ENCODE measurements at regions not wholly inside any gene's neighbourhood (a gene's known extent, or its start where the extent isn't known, plus 50 kb on each side); places are given as distances from the start of the nearest gene placed in this dataset.
A peak's percentile ranks its signal among the peaks of the same experiment; 100 is the strongest.
"Not testable (repeated sequence)": the region's sequence is repeated elsewhere in the genome, so short reads cannot be mapped to it uniquely, and the experiment has no call there.

DNA sequence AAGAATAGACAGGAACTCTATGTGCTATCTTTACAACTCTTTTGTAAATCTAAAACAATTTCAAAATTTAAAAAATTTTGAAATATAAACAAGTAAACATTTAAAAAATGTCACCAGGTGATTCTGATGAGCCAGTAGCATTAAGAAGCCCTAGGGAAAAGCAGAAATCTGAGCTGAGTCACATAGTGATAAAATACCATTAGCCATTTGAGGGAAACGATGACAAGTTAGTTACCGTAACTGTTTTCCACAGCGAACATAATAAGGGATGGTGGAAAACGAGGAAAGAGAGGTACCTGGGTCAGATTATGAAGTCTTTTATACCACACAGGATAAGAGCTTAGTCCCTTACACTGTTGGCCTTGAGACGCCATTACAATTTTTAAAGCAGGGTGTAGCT lies 55.5 kb downstream of the PRR15 start:
- no peak for DNase-seq

DNA sequence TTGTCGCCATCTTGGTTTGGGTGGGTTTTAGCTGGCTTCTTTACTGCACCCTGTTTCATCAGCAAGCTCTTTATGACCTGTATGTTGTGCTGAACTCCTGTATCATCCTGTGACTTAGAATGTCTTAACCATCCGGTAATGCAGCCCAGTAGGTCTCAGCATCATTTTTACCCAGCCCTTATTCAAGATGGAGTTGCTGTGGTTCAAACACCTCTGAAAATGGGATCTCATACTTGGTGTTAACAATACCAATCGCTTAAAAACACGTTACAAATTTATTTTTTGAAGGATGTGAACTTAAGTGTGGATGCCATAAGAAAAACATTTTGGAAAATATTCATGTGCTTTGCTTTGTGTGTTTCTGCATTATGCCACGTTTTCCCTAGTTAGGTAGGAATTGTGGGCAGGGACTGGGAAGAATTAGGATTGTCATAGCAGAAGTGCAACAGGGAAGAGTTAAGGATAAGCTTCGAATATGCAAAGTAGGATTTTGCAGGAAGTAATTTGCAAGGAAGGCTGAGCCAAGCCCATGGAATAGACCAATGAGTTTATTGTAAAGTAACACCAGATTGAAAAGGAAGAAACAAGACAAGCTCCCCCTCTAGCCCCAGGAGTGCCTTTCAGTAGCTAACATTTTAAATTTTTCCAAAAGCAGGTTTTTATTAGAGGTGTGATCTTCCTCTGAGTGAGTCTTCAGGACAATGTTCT lies 56.4 kb downstream of the PRR15 start:
- no peak for DNase-seq

DNA sequence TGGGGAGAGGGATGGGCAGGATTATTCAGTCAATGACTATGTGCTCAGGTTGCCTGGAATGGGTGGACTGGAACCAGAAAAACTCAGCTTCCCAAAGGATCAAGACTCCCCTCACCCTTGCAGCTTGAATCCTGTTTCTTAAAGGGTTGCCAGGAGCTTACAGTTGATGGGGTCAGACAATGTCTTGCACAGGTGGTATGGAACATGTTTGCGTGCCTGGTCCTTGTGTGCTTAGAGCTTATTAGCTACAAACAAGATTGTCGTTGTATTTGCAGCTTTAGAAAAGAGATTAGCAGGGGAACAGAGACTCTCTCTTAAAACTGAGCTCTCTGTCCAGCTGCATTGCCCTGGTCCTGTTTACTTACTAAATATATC lies 56.9 kb downstream of the PRR15 start:
- DNase-seq = no peak

DNA sequence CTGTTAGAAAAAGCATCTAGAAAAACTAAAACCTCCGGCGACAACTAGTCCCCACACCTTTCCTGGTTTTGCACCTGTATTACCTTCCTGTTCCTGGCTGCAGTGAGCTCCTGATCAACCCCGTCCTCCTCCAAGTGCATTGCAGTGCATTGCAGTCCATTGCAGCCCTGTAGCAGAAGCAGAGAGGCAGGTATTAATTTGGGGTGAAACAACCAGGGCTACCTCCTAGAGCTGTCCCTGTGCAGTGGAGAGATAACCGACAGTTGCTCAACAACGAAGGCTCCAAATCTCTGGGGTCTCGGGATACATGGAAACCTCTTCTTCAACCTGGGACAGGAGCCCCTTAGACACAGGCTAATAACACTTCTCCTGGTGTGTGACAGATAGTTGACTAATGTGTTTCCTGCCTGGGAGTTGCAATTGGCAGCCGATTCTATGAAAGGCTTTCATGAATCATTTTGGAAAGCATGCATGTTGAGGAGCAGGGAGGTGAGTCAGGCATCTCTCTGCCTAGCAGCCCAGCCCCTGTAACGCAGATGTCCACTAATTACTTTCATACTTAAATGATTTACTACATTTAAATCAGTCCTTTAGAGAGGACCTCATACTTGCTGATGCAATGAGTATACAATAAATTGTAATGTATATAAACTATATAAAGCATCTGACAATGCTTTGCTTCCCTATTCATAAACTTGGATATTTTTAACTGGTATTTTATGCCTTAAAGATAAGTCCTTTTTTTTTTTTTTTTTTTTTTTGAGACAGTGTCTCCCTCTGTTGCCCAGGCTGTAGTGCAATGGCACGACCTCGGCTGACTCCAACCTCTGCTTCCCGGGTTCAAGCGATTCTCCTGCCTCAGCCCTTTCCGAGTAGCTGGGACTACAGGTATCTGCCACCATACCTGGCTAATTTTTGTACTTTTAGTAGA lies 59.0 kb downstream of the PRR15 start:
- no peak for DNase-seq

DNA sequence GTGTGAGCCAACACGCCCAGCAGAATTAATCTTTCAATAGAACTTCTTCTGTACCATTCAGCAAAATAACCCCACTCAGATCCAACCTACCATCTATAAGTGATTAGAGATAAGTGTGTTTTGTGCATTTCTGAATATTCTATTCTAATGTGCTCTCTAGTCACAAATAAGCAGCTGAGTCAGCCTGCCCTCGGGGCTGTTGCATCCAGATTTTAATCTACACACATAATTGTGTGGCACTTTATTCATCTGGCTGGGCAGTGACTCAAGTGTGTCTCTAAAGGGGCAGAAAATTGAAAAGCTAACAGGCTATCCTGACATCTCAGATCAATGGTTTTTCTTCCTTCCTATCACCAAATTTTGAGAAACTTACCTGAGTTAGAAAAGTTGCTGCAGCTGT lies 60.3 kb downstream of the PRR15 start:
- DNase-seq = no peak

DNA sequence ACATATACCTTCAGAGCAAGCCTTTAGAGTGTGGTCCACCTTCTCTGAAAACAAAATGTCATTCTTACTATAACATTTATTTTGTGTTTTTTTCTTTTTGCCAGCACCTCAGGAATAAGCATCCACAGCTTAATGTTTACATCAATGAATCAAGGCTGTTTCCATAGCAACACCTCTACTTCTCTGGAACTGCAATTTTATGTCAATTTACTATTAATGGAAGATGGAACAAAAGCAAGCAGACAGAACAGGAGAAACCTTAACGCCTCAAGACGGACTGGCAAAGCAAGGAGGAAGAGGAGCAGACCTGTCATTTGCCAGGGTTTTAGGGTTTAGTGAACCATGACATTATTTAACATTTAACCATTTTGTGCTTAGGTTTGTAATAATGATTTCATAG lies 63.1 kb downstream of the PRR15 start:
- DNase-seq = no peak

DNA sequence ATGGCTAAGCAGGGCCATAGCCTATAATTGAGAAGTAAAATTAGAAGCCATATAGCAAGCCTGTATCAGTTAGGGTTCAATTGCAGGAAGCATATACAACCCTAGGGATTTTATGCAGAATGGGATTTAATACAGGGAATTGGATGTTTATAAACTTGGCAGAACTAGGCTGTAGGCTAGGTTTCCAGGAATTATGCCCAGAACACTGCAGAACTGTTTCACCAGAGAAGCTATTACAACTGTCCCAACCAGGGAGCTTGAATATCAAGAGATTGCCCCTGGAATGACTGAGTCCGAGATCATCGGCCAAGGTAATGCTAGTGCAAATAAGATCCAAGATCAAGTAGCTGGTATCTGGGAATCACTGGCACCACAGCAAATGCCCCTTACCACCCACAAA lies 64.0 kb downstream of the PRR15 start:
- no peak for DNase-seq

DNA sequence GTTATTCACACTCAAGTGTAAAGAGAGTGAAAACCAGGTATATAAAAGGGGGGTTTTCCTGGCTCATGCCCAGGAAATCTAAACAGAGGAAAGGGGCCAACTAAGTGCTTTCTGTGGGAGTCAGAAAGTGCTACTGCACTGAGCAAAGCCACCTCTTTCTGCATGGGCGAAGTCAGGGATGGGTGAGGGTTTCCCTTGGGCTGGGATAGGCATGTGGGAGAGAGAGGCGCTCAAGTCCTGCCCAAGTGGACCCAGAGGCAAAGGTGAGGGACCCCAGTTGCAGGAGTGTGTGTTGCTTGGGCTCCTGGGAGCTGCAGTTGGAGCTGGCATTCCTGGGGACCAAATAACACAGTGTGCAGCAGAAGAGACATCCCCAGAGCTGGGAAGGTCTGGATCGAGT lies 65.9 kb downstream of the PRR15 start:
- DNase-seq = no peak

DNA sequence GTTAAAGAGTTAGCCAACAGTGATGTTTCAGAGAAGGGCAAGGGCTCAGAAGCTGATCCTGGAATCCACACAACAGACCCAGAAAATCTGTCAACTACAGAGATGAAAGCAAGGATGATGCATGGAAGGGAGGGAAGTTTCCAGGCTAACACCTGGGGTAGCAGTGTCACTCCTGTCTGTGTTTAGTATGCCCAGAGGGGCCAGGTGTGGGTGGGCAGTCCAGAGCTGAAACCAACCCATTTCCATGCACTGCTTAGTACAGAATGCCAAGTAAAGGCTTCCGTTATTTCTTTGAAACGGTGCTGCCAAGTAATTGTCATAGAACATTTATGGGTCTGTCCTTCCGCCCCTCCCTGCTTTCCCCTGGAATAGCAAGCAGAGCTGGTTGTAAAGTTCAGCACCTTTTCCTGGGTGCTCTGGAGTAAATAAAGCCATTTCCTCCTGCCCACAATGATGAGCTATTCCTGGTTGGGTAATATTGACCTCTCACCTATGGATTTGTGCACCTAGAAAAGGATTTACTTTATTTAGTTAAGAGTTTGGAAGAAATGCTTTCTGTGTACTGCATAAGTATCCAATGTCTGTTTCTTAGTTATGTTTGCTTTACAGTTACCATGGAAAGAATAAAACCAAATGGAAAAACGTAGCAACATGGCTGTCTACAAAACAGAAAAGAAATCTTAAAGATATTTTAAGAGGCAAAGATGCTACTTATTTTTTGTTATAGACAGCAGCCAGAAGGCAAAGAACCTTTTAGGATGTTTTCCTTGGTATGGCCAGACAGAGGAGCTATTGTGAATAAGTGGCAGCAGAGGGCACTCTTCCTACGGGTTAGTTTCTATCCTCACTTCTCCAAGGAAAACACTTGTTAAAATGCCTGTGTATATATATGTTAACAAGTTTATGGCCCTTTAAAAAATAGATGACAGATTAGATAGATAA lies 71.7 kb downstream of the PRR15 start:
- peak; percentile 31 for DNase-seq

DNA sequence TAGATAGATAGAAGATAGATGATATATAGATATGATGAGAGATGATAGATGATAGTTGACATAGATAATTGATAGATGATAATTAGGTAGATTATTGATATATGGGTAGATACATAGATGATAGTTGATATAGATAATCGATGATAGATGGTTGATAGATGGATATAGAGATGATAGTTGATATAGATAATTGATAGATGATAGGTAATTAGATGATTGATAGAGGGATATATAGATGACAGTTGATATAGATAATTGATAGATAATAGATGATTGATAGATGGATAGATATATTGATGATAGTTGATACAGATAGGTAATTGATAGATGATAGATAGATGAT lies 72.3 kb downstream of the PRR15 start:
- DNase-seq = no peak

DNA sequence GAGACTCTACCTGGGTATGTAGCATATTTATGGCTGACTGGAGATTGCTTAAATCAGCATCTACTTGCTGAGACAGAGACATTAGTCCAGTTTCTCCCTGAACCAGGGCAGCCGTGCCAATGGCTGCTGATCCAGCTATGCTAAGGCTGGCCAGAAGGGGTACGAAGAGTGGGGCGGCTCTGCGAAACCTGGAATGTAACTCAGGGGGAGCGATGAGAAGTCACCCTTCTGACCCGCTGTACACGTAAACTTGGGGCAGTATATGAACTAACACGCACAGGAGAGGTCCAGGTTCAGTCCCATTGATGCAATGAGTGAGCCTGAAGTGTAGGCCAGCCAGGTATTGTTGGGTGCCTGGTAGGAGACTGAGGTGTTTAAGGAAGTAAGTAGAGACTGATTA lies 73.7 kb downstream of the PRR15 start:
- DNase-seq = no peak

DNA sequence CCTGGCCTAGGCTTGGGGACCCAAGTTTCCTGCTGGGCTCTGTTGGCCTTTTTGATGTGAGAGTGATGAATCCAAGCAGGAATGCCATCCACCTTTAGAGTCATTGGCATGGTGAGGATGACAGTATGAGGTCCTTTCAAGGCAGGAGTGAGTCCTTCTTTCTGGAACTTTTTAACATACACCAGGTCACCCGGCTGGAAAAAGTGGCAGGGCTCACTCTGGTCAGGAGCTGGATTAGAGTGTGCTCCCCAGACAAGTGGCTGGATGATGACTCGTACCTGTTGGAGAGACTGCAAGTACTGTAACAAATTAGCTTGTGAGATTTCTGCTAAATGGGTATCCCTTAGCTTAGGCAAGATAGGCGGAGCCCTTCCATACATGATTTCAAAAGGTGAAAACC lies 75.2 kb downstream of the PRR15 start:
- not testable (repeated sequence) for DNase-seq

DNA sequence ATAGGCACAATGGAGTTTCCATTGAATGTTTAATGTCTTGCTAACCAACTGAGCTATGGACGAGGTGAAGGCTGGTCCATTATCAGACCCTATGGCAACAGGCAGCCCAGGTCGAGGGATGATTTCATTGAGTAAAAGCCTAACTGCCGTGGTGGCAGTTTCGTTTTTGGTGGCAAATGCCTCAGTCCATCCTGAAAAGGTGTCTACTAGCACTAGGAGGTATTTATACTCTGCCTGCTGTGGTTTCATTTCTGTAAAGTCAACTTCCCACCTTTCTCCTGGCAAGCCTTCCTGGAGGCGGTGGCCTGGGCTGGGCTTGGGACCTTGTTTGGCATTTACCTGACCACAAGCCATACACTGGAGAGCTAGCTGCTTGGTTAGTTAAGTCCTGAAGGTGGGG lies 75.8 kb downstream of the PRR15 start:
- no peak for DNase-seq

DNA sequence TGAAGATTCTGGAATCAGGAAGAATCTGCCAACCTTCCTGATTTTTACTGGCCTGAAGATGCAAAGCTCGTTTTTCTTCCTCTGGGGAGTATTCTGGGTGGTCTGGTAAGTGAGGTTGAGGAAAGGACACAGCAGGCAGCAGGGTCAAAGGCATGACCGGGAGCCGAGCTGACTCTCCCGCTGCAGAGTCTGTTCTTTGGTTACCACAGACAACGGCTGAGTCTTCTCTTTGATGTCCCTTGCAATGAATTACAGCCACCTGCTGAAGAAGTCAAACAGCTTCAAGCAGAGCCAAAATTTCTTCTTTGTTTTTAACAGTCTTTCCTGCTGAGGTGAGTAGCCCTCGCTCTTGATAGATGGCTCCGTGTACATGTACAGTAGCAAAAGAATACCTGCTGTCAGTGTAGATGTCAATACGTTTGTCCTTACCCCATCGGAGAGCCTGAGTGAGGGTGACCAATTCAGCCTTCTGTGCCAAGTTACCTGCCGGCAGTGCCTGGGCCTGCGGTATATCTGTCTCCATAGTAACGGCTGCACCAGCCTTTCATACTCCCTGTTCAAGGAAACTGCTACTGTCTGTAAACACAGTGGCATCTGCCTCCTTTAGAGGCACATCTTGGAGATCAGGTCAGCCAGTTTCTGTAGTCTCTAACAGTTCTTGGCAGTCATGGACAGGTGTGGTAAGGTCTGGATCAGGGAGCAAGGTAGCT lies 76.4 kb downstream of the PRR15 start:
- peak; percentile 19 for DNase-seq

DNA sequence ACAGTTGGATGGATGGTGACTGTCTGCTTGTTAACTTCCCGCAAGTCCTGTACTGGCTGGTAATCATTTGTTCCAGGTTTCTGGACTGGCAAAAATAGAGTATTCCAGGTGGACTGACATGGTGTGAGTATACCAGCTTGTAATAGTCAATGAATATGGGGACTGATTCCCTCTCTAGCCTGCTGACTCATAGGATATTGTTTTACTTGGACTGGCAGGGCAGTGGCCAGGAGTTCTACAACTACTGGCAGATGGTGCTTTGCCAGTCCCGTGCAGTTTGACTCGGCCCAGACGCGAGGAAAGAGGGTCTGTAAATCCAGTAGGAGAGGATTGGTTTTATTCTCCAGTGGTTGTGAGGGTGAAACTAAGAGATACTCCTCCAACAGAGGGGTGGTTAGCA lies 78.0 kb downstream of the PRR15 start:
- no peak for DNase-seq

DNA sequence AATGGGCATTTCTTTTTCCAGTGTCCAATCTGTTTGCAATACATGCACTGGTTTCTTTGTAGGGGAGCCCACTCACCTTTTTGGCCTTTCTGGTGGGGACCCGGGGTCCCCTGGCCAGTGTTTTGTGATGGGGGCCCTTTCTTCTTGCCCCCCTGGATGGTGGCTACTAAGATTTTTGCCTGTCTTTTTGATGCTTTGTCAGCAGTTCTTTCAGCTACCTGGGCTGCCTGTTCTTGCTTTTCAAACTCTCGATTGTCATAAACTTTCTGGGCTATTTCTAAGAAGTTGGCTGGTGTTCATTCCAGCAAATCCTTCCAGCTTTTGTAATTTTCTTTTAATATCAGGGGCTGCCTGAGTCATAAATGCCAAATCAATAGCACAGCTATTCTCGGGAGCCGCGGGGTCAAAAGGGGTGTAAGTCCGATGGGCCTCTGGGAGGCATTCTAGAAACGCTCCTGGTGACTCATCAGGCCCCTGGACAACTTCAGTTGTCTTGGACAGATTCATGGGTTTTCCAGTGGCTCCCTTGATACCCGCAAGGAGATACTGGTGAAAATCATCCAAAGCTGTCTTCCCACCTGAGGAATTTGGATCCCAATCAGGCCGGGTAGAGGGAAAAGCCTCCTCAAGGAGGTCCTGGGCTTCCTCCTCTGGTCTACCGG lies 79.0 kb downstream of the PRR15 start:
- DNase-seq = no peak

DNA sequence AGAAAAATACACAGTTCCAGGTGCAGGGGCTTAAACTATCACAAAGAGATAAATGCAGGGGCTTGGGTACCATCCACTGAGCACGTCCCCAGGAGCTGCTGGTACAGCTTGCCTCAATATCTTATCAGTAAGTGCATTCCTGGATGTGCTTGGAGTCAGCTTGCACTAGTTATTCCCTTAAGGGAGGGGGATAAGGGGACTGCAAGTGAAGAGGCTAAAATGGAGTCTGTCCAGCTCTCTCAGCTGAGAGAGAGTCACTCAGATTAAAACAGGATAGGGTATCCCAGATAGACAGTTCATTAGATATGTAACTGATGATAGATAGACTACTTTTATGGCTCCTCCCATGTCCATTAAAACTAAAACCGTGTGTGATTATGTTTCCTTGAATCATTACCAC lies 82.5 kb downstream of the PRR15 start:
- not testable (repeated sequence) for DNase-seq

DNA sequence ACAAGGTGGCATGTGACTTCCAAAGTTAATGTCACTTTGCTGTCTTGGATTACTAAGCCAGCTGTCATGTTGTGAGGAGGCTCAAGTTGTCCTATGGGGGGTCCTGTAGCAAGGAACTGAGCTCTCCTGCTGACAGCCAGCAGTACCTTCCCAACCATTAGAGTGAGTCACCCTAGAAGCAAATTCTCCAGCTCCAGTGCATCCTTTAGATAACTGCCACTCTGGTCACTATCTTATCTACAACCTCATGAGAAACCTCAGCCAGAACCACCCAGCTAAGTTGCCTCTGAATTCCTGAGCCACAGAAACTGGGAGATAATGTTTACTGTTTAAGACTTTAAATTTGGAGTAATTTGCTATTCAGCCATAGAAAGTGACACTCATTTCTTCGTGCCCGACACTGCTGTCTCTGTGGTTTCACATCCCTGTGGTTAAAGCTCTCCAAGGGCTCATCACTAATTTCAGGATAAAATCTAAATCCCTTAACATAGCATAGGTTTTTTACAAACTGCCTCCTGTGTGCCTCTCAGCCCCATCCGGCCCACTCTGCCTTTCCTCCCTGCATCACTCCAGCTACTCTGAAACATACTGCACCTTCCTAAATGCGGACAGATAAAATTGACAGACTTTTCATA lies 83.5 kb downstream of the PRR15 start:
- no peak for DNase-seq

DNA sequence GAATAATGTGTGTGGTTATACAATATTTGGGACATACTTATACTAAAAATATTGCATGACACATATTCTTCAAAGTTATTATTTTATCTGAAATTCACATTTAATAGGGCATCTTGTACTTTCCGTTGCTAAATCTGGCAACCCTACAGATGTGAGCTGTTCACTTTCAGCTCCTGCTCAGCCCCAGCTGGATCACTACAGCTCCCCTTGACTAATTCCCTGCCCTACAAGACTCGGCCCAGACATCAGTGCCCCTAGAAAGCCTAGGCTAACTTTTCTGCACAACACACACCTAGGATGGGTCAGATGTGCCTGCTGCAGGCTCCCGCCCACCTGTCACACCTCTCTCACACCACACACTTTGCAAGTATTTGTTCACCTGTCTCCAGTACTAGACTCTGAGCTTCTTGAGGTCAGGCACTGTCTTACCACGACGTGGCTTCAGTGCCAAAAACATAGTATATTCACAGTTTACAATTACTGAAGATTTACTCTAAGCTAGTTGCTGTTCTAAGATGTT lies 84.1 kb downstream of the PRR15 start:
- not testable (repeated sequence) for DNase-seq

DNA sequence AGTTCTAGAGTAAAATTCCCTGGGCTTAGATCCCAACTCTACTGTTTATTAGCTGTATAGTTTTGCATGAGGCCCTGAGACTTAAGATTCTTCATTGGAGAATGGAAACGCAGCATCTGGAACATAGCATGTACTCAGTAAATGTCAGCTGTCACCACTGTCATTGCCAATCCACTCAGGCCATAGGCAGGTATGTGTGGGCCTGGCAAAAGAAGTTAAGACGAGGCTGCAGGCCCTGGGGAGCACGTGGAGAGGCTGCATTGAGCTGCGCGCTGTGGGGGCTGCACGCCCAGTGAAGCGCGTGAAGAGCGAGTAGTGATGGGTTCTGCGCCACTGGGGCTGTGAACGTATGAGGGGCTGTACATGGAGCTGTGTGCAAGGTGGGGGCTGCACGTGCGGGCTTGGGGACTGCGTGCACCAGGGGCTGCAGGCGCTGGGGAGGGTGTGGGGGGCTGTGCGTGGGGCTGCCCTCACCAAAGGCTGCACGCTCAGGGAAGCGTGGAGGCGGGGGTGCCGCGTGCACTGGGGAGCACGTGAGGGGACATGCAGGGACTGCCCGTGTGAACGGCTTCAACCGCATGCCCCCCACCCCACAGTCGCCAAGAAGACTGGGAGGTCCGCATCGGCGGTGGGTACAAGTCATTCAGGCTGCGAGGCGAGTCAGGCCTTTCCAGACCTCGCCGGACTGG lies 85.5 kb downstream of the PRR15 start:
- no peak for DNase-seq

DNA sequence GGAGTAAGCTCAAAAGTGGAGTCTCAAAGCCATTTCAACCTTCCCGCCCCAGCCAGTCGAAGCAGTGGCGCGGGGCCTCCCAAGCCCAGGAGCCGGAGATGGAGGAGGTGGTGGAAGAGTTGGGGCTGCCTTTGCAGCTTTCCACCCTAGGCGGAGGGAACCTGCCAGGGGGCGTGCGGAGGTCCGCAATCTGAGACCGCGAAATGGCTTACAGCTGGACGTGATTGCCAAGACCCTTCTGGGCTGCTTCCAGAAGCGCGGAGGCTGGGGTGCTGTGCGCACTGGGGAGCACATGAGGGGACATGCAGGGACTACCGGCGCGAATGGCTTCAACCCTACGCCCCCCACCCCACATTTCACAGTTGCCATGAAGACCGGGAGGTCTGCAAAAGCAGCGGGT lies 86.2 kb downstream of the PRR15 start:
- no peak for DNase-seq

All from NCI-H2081 treated with DMSO at 0.1 percent for 48 hours (cell line).